AG04450 (cell line): ENCODE measurements at regions not wholly inside any gene's neighbourhood (a gene's known extent, or its start where the extent isn't known, plus 50 kb on each side); places are given as distances from the start of the nearest gene placed in this dataset.

Experiments used
- CTCF ChIA-PET: fragments of 300-600, 350-600 bp; formaldehyde crosslinking; extraction: SDS; loops from one replicate; lab custom pipeline; 2022; ENCODE audit warnings: antibody characterized with exemption, inconsistent platforms; lab: Charles Lee
- POLR2A ChIA-PET: fragments of 350-600 bp; formaldehyde crosslinking; extraction: SDS; loops from one replicate; lab custom pipeline; 2021; ENCODE audit warnings: antibody characterized with exemption, inconsistent platforms; lab: Yijun Ruan, JAX
- DNase-seq: peaks from one replicate; pipeline ENCODE4 v3.0.0-alpha.2; 2011; ENCODE audit warnings: low read depth, low spot score
- H3K27ac ChIP-seq: one replicate; pipeline ENCODE4 v1.5.1; 2012; ENCODE audit warnings: low read depth, low read length, control low read depth
- H3K27me3 ChIP-seq: one replicate; pipeline ENCODE4 v1.6.0; 2012; ENCODE audit warnings: low read length; ENCODE audit not compliant: control insufficient read depth, insufficient read depth
- H3K4me3 ChIP-seq: 2 replicates; pipeline ENCODE4 v1.5.1; 2011; ENCODE audit warnings: mild to moderate bottlenecking, low read depth, low read length, control low read depth
- H3K9me3 ChIP-seq: 2 replicates; pipeline ENCODE4 v1.5.1; 2012; ENCODE audit warnings: low read length; ENCODE audit not compliant: control insufficient read depth, insufficient read depth
- TF ChIP-seq, protein P1 (sequence below): IDR thresholded peaks from 2 replicates; pipeline ENCODE4 v1.5.1; 2011; ENCODE audit warnings: low read depth, low read length, control low read depth, inconsistent platforms

DNA sequence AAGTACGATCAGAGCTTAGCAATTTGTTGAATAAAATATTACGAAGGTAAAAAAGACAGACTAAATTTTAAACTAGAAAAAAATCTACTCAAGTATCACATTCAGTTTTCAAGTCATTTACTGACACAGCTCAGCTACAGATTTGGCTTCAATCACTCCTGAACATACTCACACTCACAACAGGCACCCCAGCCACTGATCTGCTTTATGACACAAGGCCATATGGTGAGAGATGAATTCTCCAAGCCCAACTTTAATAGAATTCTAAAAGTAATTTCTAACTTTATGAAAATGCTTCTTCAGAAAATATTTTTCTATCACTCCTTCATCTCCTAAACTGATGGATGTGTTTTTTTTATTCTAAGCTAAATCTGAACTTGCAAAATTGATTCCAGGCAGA, 337.1 kb downstream of the HHIPL2 start:
- no peak overlapping the region for H3K4me3 ChIP-seq
- TF ChIP-seq, protein P1, sequence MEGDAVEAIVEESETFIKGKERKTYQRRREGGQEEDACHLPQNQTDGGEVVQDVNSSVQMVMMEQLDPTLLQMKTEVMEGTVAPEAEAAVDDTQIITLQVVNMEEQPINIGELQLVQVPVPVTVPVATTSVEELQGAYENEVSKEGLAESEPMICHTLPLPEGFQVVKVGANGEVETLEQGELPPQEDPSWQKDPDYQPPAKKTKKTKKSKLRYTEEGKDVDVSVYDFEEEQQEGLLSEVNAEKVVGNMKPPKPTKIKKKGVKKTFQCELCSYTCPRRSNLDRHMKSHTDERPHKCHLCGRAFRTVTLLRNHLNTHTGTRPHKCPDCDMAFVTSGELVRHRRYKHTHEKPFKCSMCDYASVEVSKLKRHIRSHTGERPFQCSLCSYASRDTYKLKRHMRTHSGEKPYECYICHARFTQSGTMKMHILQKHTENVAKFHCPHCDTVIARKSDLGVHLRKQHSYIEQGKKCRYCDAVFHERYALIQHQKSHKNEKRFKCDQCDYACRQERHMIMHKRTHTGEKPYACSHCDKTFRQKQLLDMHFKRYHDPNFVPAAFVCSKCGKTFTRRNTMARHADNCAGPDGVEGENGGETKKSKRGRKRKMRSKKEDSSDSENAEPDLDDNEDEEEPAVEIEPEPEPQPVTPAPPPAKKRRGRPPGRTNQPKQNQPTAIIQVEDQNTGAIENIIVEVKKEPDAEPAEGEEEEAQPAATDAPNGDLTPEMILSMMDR = no peak
- no peaks in the 10 kb centered on the region for H3K9me3 ChIP-seq
- H3K27me3 ChIP-seq = no peaks in the 10 kb centered on the region
- CTCF ChIA-PET = interaction anchor here (0.8 to 1.5 kb wide), 2 partner anchors 11 to 15 kb away, joined by 3 read pairs; no protein-coding TSS in a partner anchor
- DNase-seq = no peak
- no peak overlapping the region for H3K27ac ChIP-seq
- POLR2A ChIA-PET = no interaction called here

DNA sequence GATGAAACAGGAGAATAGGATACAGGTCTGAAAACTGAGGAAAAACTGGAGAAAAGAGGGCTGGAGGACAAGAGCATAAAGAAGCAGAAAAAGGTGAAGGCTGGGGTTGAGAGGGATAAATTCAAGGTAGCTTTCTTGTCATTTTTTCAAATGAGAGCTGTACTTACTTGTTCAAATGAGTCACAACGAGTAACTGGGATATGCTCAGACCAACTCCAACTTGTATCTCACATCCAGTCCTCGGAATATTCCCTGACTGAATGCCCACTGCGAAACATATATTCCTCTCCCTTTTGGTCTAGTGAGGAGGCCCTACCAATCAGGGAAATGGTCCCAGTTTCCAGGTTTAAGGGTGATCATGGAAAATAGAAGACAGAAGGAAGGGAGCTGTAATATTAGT, 343.4 kb downstream of the HHIPL2 start:
- no peaks in the 10 kb centered on the region for H3K9me3 ChIP-seq
- CTCF ChIA-PET = no interaction called here
- no peak for DNase-seq
- POLR2A ChIA-PET = no interaction called here
- TF ChIP-seq, protein P1 = no peak
- H3K27ac ChIP-seq = no peak overlapping the region
- no peaks in the 10 kb centered on the region for H3K27me3 ChIP-seq
- no peak overlapping the region for H3K4me3 ChIP-seq

DNA sequence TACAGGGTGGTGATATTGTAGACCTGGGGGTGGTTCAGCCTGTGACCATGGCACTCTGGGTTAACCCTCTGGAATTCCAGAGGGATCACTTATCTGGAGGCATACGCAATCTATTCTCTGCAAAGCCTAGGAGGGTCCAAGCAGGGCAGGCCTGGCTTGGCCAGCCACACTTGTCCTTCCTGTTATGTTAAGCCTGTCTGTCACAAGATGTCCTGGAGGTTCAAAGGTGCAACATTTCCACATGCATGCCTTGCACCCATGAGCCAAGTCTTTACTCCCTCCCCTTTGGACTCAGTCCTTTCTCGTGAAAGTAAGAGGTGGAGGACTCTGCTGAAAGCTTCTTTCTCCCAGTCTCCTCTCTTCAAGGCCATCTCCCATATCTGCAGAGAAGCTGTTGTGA, 345.1 kb downstream of the HHIPL2 start:
- TF ChIP-seq, protein P1 = no peak
- H3K27me3 ChIP-seq = no peaks in the 10 kb centered on the region
- no peak overlapping the region for H3K4me3 ChIP-seq
- no peak for DNase-seq
- ChIA-PET POLR2A (no interaction called here), CTCF (no interaction called here)
- no peaks in the 10 kb centered on the region for H3K9me3 ChIP-seq
- H3K27ac ChIP-seq = no peak overlapping the region

DNA sequence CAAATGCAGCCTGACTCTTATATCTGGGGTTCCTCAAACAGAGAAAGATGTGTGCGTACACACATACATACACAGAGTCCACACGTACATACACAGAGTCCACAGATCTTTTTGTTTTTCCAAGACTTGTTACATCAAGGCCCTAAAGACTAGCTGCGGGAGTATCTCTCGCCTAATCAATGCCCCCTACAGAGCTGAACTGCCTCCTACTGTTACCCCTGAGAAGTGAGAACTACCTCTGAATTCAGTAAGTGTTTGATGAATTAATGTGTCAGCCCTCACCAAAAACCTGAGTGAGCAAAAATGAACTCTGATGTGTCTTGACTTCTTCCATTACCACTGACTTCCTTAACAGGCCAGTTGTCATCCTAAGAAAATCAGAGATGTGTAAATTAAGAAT, 351.2 kb downstream of the HHIPL2 start:
- H3K27me3 ChIP-seq = no peaks in the 10 kb centered on the region
- ChIA-PET POLR2A (no interaction called here), CTCF (no interaction called here)
- H3K27ac ChIP-seq = no peak overlapping the region
- TF ChIP-seq, protein P1 = no peak
- H3K9me3 ChIP-seq = no peaks in the 10 kb centered on the region
- H3K4me3 ChIP-seq = no peak overlapping the region
- no peak for DNase-seq

DNA sequence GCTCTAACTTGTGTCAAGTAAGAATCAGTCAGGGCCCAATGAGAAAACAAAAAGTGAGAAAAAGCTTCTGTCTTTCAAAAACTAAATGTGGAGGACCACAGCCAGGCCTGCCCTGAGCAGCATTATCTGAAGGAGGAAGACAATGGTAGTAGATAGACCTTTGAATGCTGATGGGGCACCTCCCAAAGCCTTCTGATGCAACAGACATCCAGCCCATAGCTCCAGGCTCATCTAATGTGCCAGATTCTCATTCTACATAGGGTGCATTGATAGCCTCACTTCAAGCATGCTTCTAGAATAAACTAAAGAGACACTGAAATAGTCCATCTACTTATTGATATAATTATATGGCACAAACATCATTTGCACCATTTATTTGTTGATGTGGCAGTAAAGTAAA, 351.6 kb downstream of the HHIPL2 start:
- no peaks in the 10 kb centered on the region for H3K27me3 ChIP-seq
- POLR2A ChIA-PET = no interaction called here
- TF ChIP-seq, protein P1 = no peak
- DNase-seq = no peak
- H3K9me3 ChIP-seq = no peaks in the 10 kb centered on the region
- CTCF ChIA-PET = no interaction called here
- no peak overlapping the region for H3K27ac ChIP-seq
- H3K4me3 ChIP-seq = no peak overlapping the region
